ENCODE measurements at regions not wholly inside any gene's neighbourhood (a gene's known extent, or its start where the extent isn't known, plus 50 kb on each side); places are given as distances from the start of the nearest gene placed in this dataset.
A peak's percentile ranks its signal among the peaks of the same experiment; 100 is the strongest.

GRCh38 chr10:3430501-3430900, 257.9 kb upstream of the PITRM1 start:
- no peak overlapping the region for H4K91ac ChIP-seq (ENCODE audit: insufficient read depth, low read depth, low read length)
- no peak overlapping the region for H3K27ac ChIP-seq (ENCODE audit: insufficient read depth, low read length)
- ChIA-PET POLR2A (ENCODE audit: unreplicated experiment) (no interaction called here), CTCF (interaction anchor here (0.8 kb wide), 1 partner anchor 12 kb away, joined by 4 read pairs; no protein-coding TSS in a partner anchor)
- no peaks in the 10 kb centered on the region for H3K27me3 ChIP-seq (ENCODE audit: control insufficient read depth, insufficient read depth, low read length)
- H2BK20ac ChIP-seq (ENCODE audit: low read depth, low read length), result no peak overlapping the region
- no peak overlapping the region for H3K56ac ChIP-seq (ENCODE audit: extremely low read depth, insufficient read depth, low read length)
- no peak overlapping the region for H3K23ac ChIP-seq (ENCODE audit: low read depth, low read length)
- no peak overlapping the region for H2AFZ ChIP-seq (replicated peaks; ENCODE audit: low read length, poor library complexity)
- TF ChIP-seq MXI1 (IDR thresholded peaks at IDR 0.05; ENCODE audit: borderline replicate concordance, low read depth, low read length) (no peak), RFX5 (IDR thresholded peaks at IDR 0.05; ENCODE audit: low read depth, low read length) (no peak)
- H3K4me3 ChIP-seq (ENCODE audit: insufficient read depth, low read depth, low read length), result no peak overlapping the region
- peak overlapping the region; percentile 7; the same call in 1 of the 2 replicates for H2AK5ac ChIP-seq (ENCODE audit: low read depth, low read length)
- H2BK15ac ChIP-seq (ENCODE audit: low read depth, low read length), result 0 out of 3 replicates have a peak overlapping the region, but pooled peaks have one; percentile 50
- no peaks in the 10 kb centered on the region for H4K20me1 ChIP-seq (ENCODE audit: insufficient read depth, low read length)
- no peak overlapping the region for H3K4ac ChIP-seq (ENCODE audit: low read depth, low read length)
- H2BK5ac ChIP-seq (ENCODE audit: low read depth, low read length, poor library complexity, severe bottlenecking), result no peak overlapping the region
- no peak overlapping the region for H3K9ac ChIP-seq (ENCODE audit: low read depth, low read length)
- no peak overlapping the region for H3K18ac ChIP-seq (ENCODE audit: low read depth, low read length)
- no peak overlapping the region for H4K5ac ChIP-seq (ENCODE audit: low read depth, low read length)
- H2AK9ac ChIP-seq (replicated peaks; ENCODE audit: low read depth, low read length, poor library complexity), result no peak overlapping the region
- peaks cover 14% of the 10 kb centered on the region for H3K4me1 ChIP-seq (ENCODE audit: control insufficient read depth, insufficient read depth, low read length)
- no peak overlapping the region for H3K4me2 ChIP-seq (ENCODE audit: low read depth, low read length)
- dilution Hi-C loops (cut with HindIII; ENCODE audit: low sequenced_read_pairs, unreplicated experiment) (no loop called here), intact Hi-C loops (cut with micrococcal nuclease) (no loop called here), in situ Hi-C loops (cut with MboI; ENCODE audit: low sequenced_read_pairs) (no loop called here)
- H3K79me1 ChIP-seq (ENCODE audit: low read depth in 1 of 2, low read length in 2 of 2), result no peaks in the 10 kb centered on the region
- BruUV-seq (replicated peaks), result no TSS peak
- ATAC-seq (ENCODE audit: low read depth), result no peak
- no peak for DNase-seq
- no peak overlapping the region for H3K14ac ChIP-seq (replicated peaks; ENCODE audit: low read depth, low read length)
- no peak overlapping the region; the same call in 1 of the 2 replicates for H2BK120ac ChIP-seq (ENCODE audit: low read depth, low read length)
- no peaks in the 10 kb centered on the region for H3K9me3 ChIP-seq (ENCODE audit: control insufficient read depth, insufficient read depth, low read length)
- H3K36me3 ChIP-seq (ENCODE audit: control insufficient read depth, insufficient read depth, low read length), result no peaks in the 10 kb centered on the region
- peaks cover 10% of the 10 kb centered on the region; the same call in 1 of the 2 replicates for H3K9me1 ChIP-seq (ENCODE audit: insufficient read depth, low read length)
- WGBS, 2 experiments (ENCODE audit: extremely low coverage in 2 of 2, insufficient read length in 1 of 2), result 80% methylated on average over 1 of the region's 1 CpG; no CpG with 5 or more reads in 1 of the 2 experiments
- H4K8ac ChIP-seq (ENCODE audit: low read depth in 2 of 2, low read length in 2 of 2), result no peak overlapping the region
